GM12892 (cell line): ENCODE measurements at regions not wholly inside any gene's neighbourhood (a gene's known extent, or its start where the extent isn't known, plus 50 kb on each side); places are given as distances from the start of the nearest gene placed in this dataset.

Source experiments
- POLR2A ChIP-seq: IDR thresholded peaks from 2 replicates; pipeline ENCODE4 v1.6.1; 2011; ENCODE audit warnings: low read depth, low read length, control low read depth
- TAF1 ChIP-seq: IDR thresholded peaks from 2 replicates; pipeline ENCODE4 v1.6.1; 2011; ENCODE audit warnings: low read depth, mild to moderate bottlenecking, control low read depth, low read length, borderline replicate concordance

DNA sequence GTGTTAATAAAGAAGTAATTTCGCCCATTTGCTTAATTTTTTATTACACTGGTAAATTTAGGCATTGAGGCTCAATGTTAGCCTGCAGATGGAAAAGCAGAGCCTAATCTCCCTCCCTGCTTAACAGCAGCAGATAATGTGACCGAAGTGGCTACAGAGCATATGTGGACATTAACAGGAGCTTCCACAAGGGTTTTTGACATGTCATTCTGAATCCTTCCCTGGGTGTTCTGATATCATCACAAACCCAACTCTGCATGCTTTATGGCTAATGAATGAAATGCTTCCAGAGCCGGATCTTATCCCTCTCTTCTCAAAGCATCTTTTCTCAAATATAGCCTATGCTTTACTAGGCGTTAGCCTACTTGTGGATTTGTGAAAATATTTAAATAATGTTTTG, 208.6 kb downstream of the CAAP1 start:
- TF ChIP-seq POLR2A = no peak
- TF ChIP-seq TAF1 = no peak
